Activated T-cell treated with anti-CD3 and anti-CD28 coated beads, Interleukin-2, amount 50 U/mL, for 48 hours (primary cell): ENCODE measurements at regions not wholly inside any gene's neighbourhood (a gene's known extent, or its start where the extent isn't known, plus 50 kb on each side); places are given as distances from the start of the nearest gene placed in this dataset.
"Not testable (repeated sequence)": the region's sequence is repeated elsewhere in the genome, so short reads cannot be mapped to it uniquely, and the experiment has no call there.

Experiments
- DNase-seq, 2 experiments: peaks; one replicate each; pipeline ENCODE4 v3.0.0-alpha.2; 2020

DNA sequence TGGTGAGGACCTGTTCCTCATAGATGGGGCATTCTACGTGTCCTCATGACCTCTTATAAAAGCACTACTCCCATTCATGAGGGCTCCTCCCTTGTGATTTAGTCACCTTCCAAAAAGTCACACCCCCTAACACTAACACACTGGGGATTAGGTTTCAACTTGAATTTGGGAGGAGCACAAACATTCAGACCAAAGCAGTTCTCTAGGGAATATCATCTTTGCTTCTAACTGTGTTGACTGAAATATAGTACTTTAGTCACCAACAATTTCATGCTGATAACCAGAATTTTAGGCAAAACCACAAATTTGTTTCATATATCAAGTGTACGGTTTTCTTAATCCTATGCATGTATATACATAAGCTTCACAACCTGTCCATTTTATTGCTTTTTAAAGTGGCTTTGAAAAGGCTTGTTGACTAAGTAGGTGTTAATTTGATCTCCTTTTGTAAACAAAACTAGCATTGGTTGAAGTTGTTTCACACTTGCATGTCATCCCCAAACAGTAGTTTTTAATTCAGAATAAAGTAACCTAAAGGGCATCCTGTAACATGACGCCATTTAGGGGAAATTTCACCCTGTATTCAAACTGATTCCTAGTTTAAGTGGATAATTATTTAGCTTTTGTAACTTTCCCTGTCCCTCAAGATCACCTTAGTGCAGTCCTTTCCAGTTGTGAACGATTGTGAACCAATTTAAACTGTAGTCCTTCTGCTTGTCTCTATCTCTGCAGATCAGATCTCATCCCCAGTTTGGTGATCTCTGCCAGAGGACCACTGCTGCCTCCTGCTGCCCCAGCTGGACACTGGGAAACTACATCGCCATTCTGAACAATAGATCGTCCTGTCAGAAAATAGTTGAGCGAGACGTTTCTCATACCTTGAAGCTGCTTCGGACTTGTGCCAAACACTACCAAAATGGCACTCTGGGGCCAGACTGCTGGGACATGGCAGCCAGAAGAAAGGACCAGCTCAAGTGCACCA lies 141.1 kb downstream of the TLR5 start:
- no peak for DNase-seq

DNA sequence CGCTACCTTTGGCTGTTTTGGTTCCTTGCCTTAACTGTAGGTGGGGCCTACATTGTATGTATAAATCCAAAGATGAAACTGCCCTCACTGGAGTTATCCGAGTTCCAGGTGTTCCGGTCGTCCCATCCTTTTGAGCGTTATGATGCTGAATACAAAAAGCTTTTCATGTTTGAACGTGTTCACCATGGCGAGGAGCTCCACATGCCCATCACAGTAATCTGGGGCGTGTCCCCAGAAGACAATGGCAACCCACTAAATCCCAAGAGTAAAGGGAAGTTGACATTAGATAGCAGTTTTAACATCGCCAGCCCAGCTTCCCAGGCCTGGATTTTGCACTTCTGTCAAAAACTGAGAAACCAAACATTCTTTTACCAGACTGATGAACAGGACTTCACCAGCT lies 139.5 kb downstream of the TLR5 start:
- no peak for DNase-seq

DNA sequence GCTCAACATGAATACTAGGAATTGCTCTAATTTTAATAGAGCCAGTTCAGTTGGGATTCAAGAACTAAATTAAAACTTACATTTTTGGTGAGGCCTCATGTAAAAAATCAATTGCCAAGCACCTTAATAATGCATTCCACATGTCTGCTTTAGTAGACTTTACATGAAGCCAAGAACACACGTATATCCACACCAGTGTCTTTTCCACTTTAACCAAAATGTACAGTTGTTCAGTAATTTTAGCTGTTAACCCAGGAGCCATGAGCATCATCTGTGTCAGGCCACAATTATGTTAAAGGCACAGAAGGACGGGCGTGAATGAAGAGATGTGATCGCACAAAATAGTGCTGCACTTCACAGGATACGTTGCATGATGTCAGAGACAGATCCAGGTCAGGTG lies 136.7 kb downstream of the TLR5 start:
- no peak for DNase-seq

- DNase-seq, result no peak
Measured at GRCh38 chr1:223006917-223007648, 136.0 kb downstream of the TLR5 start.

DNA sequence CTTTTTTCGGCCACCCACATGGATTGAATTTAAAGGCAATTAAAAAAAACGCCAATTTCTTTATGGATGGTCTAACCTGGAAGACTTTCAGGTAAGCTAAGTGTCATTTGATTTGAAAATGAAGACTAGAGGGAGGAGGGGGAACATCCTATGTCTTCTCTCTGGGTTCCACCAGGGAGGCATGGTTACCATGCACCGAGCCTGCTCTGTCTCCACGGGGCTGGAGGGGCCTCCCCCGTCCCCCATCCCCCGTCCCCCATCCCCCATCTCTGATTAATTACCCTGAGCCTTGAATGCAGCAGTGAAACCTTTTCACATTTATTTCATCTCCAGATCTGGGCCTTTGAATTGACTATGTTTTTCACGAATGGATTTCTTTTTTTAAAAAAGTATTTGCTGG lies 135.1 kb downstream of the TLR5 start:
- DNase-seq, result no peak

GRCh38 chr1:223008808-223009207 lies 134.2 kb downstream of the TLR5 start:
- no peak for DNase-seq

GRCh38 chr1:223009406-223009805 lies 133.6 kb downstream of the TLR5 start:
- DNase-seq, result no peak

DNA sequence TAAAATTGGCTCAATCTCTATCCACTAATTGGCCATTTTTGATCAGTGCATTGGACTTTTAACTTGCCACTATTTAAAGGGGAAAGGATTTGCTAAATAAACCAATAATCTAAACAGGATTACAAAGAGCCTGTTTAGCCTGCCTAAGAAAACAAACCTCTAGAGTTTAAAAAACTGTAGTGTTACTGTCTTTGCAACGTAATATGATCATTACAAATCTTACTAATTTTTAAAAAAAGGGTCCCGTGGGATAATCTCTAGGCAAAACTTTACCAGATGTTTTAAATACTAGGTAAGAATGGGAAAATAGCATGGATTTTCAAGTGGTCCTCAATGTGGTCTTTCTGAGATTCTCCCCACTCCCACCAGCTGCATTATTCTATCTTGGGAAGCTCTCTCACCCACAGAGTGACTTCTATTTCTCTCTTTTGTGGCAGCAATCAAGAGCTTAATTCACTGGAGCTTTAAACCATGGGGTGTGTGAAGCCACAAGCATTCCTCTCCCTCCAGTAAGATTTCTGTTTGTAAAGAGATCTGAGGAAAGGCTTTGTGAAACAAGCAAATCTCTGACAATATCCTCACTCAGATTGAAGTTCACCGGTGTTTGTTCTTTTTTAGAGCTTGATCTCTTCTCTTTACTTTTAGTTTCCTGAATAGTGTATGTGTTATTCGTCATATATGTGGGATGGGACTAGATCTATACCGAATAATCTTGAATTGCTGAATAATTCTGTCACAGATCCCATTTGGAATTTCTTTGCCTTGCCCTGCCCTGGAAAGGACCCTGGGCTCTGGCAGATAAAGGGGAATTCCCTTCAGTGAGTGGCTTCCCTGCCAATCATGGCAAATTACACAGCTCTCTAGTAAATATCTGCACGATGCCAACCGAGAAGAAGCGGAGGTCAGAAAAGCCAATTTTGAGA lies 132.2 kb downstream of the TLR5 start:
- no peak for DNase-seq

- DNase-seq, result no peak
Measured at GRCh38 chr1:223011505-223011856, 131.6 kb downstream of the TLR5 start.

DNA sequence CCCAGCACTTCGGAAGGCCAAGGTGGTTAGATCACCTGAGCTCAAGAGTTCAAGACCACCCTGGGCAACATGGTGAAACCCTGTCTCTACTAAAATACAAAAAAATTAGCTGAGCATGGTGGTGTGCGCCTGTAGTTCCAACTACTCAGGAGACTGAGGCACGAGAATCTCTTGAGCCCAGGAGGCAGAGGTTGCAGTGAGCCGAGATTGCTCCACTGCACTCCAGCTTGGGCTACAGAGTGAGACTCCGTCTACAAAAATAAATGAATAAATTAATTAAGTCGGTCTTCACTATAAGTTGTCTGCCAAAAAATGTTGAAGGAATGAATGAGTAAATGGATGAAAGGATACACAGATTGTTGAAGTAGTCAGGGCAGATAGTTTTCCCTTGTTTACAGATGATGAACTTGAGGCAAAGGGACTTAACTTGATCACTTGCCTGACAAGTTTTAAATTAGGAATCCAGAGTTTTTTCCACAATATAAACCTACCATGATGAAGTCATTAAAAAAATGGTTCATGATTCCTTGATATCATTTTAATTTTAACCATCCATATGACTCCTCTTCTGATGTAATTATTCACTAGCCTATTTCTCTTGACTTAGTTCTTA lies 130.8 kb downstream of the TLR5 start:
- no peak for DNase-seq

DNA sequence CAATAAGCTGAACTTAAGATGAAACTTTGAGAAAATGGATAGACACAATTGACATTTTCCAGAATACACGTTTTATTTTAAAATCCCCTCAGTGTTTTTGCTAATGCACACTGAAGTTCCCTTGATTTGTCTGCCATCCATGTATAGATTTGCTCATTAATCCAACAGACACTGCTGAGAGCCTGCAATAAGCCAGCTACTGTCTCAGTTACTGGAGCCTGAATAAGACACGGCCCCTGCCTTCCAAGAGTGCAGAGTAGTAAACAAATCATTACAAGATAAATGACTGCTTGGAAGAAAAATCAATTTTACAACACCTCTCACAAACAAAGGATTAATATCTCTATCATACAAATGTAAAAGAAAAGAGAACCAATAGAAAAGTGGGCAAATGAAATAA lies 130.1 kb downstream of the TLR5 start:
- DNase-seq, result no peak

DNA sequence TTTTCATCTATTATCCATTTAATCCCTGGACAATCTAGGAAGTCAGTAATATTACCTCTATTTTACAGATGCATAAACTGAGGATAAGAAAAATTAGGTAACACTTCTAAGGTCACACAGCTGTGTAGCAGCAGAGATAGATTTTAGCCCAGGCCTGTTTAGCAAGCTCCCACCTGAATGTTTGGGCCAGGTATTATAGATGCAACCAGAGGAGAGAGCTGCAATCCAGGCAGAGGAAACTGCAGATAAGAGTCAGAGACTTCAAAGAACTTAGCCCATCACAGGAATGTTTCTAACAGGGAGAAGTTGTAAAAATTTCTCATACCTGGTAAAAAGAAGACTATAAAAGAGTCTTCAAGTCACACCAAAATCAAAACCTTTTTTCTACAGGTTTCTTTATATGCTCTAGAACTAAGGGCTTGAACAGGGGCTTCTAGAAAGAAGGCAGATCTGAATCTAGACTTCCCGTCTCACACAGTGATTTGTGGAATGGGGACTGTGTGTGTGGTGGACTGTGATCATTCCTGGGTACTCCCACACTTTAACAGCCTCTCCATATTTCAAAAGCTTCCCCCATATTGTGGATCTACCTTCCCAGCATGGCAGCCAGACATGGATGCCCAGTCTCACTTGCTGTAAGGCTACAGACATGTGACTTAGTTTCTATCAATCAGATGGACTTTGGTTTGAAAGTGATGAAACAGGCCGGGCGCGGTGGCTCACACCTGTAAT lies 128.7 kb downstream of the TLR5 start:
- DNase-seq, result no peak

DNA sequence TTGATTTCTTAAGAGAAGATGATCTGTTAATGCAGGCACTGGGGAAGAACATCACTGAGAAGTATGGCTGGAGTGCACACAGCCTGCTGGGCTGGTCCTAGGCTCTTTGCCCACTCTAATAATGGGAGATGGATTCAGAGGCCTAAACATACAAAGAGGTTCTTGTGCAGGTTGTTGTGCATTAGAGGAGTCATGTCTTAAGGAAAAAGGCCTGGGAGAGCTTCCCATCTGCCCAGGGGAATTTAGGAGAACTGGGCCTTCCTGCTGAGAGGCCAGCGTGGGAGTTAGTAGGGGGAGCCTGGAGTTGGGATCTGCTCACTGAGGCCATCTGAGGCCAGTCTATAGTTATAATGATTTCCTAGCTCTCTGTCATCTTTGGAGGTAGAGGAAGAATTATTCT lies 126.7 kb downstream of the TLR5 start:
- no peak for DNase-seq

DNA sequence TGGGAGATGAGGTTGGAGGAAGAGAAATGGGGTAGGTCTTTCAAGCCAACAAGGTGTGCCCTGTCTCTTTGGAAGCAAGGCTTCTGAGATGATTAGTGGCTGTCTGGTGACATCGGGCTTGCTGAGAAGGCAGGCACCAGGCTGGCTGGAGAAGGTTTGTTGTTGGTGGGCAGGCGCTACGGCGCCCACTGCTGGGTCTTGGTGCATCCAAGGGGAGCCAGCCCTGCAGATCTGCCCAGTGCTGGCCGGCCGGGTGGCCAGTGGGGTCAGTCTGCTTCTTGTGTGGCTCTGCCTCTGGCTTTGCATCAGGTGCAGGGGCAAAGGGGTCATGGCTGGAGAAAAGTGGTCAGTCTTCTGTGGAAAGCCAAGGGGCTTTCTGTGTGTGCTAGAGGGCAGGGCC lies 126.2 kb downstream of the TLR5 start:
- DNase-seq, result no peak

GRCh38 chr1:223017291-223017690 lies 125.8 kb downstream of the TLR5 start:
- no peak for DNase-seq

DNA sequence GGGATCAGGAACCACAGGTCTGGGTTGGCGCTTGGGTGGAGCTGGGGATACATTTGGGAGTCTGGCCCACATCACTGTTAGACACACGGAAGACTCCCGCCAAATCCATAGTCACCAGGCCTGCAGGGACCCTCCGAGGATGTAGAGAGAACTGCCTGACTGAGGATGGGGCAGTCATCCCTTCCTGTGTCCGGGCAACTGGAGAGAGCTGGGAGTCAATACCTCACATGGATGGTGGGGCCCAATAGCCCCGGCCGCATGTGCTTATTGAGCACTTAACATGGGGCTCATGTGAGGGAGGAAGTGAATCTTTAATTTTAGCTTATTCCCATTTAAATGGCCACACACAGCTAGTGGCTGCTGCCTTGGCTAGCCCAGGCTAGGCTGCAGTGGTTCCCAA lies 124.5 kb downstream of the TLR5 start:
- DNase-seq, result no peak

- no peak for DNase-seq
Measured at GRCh38 chr1:223019256-223019655, 123.8 kb downstream of the TLR5 start.

- no peak for DNase-seq
Measured at GRCh38 chr1:223020770-223021169, 122.3 kb downstream of the TLR5 start.

DNA sequence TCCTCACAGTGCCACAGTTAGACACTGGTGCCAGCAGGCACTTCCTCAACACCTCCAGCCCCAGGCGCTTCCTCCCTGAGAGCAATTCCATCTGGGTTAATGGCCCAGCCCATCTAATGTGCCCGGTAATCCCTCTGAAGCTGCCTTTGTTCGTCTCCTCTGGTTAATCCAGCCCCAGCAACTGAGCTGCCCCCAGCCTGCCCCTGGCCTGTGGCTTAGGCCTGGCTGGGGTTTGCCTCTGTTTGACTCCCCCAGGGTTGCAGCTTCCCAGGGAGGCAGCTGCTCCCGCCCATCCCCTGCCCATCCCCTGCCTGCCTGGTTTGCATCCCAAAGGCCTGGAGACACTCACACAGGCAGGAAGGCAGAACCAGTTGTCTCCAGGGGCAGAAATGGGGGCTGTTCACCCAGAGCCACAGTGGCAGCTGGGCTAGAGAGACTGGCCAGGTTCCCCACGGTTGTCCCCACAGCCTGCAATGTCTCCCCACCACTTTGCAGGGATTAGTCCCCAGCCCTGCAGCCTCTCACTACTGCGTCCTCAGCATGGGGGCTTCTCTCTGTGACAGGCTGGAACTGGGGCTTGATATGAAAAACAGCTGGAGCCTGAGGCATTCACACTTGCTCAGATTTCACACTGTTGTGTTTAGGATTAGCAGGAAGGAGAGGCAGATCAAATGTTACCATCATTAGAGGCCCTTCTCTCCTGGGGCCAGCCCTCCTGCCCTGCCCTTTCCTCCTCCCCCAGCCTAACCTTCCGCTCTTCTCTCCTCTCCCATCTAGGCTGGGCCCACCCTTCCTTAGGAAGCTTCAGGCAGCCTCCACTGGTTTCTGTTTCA lies 120.2 kb downstream of the TLR5 start:
- no peak for DNase-seq

- DNase-seq, result no peak
Measured at GRCh38 chr1:223023863-223024262, 119.2 kb downstream of the TLR5 start.

- DNase-seq, result not testable (repeated sequence)
Measured at GRCh38 chr1:223024486-223024885, 118.6 kb downstream of the TLR5 start.
